Thyroid gland (tissue), 4 donors: ENCODE measurements at regions not wholly inside any gene's neighbourhood (a gene's known extent, or its start where the extent isn't known, plus 50 kb on each side); places are given as distances from the start of the nearest gene placed in this dataset.

Source experiments
- DNase-seq, 2 donors: peaks; one replicate each; pipeline ENCODE4 v3.0.0-alpha.2; 2019
- H3K27ac ChIP-seq, 3 donors: fragments of 200-600 bp; sonication (generic); 1 replicate in 2 of 3; 2 replicates in 1 of 3; pipeline ENCODE4 v1.5.1; 2016 to 2019; ENCODE audit warnings: mild to moderate bottlenecking in 1 of 3, moderate library complexity in 1 of 3
- H3K27me3 ChIP-seq: fragments of 200-600 bp; sonication (generic); one replicate; pipeline ENCODE4 v1.5.1; 2019
- H3K36me3 ChIP-seq, 2 donors: fragments of 200-600 bp; sonication (generic); one replicate each; pipeline ENCODE4 v1.5.1; 2016 to 2019
- H3K4me1 ChIP-seq, 2 donors: fragments of 200-600 bp; sonication (generic); one replicate each; pipeline ENCODE4 v1.5.1; 2017 to 2019
- H3K4me3 ChIP-seq, 3 donors: fragments of 200-600 bp; sonication (generic); replicated peaks in 1 of 3; 1 replicate in 2 of 3; 2 replicates in 1 of 3; pipeline ENCODE4 v1.5.1; 2016; ENCODE audit warnings: mild to moderate bottlenecking in 1 of 3
- H3K9me3 ChIP-seq: fragments of 200-600 bp; sonication (generic); one replicate; pipeline ENCODE4 v1.5.1; 2017
- POLR2A ChIP-seq, 2 donors: fragments of 450-650 bp; IDR thresholded peaks; one replicate each; pipeline ENCODE4 v1.6.1; 2017; ENCODE audit warnings: antibody characterized with exemption in 2 of 2, mild to moderate bottlenecking in 2 of 2, moderate library complexity in 1 of 2
- WGBS, 2 donors: methylation state at CpG; one replicate each; pipeline ENCODE4 v1.1.5; 2017; 5-methylcytosine and 5-hydroxymethylcytosine counted together
- intact Hi-C: fragments of 100-400 bp; cut with DNase I; formaldehyde crosslinking; loops from one replicate; pipeline ENCODE4 v1.15.1; 2023
- TF ChIP-seq, protein P1 (sequence below), 6 experiments: fragments of 200-600 bp in 3 of 6; fragments of 450-650 bp in 3 of 6; sonication (generic) in 3 of 6; IDR thresholded peaks; one replicate each; pipeline ENCODE4 v1.5.1; 2016 to 2019; ENCODE audit warnings: antibody characterized with exemption in 6 of 6, mild to moderate bottlenecking in 2 of 6, inconsistent platforms in 1 of 6, moderate library complexity in 1 of 6

DNA sequence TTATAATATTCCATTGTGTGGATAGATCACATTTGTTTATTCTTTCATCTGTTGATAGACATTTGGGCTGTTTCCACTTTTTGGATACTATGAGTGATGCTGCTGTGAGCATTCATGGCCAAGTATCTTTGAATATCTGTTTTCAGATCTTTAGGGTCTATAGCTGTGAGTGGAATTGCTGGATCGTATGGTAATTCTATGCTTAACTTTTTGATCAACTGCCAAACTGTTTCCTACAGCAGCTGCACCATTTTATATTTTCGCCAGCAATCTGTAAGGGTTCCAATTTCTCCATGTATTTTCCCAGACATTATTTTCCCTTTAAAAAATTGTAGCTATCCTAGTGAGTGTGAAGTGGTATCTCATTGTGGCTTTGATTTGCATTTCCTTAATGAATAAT lies 238.1 kb downstream of the AACS start:
- Histone ChIP-seq H3K36me3 (no peaks in the 10 kb centered on the region), H3K27ac (no peak overlapping the region), H3K27me3 (no peaks in the 10 kb centered on the region), H3K9me3 (no peaks in the 10 kb centered on the region), H3K4me3 (no peak overlapping the region), H3K4me1 (no peaks in the 10 kb centered on the region)
- intact Hi-C loops, result no loop called here
- 78 to 85% methylated on average over 2 of the region's 2 CpGs for WGBS, 2 donors
- no peak for DNase-seq
- TF ChIP-seq, protein P1, sequence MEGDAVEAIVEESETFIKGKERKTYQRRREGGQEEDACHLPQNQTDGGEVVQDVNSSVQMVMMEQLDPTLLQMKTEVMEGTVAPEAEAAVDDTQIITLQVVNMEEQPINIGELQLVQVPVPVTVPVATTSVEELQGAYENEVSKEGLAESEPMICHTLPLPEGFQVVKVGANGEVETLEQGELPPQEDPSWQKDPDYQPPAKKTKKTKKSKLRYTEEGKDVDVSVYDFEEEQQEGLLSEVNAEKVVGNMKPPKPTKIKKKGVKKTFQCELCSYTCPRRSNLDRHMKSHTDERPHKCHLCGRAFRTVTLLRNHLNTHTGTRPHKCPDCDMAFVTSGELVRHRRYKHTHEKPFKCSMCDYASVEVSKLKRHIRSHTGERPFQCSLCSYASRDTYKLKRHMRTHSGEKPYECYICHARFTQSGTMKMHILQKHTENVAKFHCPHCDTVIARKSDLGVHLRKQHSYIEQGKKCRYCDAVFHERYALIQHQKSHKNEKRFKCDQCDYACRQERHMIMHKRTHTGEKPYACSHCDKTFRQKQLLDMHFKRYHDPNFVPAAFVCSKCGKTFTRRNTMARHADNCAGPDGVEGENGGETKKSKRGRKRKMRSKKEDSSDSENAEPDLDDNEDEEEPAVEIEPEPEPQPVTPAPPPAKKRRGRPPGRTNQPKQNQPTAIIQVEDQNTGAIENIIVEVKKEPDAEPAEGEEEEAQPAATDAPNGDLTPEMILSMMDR (IDR thresholded peaks at IDR 0.05), result no peak
- TF ChIP-seq POLR2A (IDR thresholded peaks at IDR 0.05), result no peak

DNA sequence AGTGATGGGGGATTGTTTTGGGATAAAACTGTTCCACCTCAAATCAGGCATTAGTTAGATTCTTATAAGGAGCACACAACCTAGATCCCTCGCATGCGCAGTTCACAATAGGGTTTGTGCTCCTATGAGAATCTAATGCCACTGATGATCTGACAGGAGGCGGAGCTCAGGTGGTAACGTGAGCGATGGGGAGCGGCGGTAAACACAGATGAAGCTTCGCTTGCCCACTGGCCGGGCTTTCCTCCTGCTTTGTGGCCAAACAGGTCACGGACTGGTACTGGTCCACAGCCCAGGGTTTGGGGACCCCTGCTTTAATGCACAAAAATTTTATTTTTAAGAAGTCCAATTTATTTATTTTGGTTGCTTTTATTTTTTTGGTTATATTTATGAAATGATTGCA lies 238.8 kb downstream of the AACS start:
- no peak for DNase-seq
- intact Hi-C loops, result no loop called here
- no peak overlapping the region for H3K27ac ChIP-seq
- TF ChIP-seq POLR2A (IDR thresholded peaks at IDR 0.05), result no peak
- TF ChIP-seq, protein P1 (IDR thresholded peaks at IDR 0.05), result no peak
- no peaks in the 10 kb centered on the region for H3K4me1 ChIP-seq
- H3K27me3 ChIP-seq, result no peaks in the 10 kb centered on the region
- no peaks in the 10 kb centered on the region for H3K9me3 ChIP-seq
- H3K4me3 ChIP-seq, result no peak overlapping the region
- no peaks in the 10 kb centered on the region for H3K36me3 ChIP-seq
- WGBS, 2 donors, result 93 to 94% methylated on average over 10 of the region's 10 CpGs

DNA sequence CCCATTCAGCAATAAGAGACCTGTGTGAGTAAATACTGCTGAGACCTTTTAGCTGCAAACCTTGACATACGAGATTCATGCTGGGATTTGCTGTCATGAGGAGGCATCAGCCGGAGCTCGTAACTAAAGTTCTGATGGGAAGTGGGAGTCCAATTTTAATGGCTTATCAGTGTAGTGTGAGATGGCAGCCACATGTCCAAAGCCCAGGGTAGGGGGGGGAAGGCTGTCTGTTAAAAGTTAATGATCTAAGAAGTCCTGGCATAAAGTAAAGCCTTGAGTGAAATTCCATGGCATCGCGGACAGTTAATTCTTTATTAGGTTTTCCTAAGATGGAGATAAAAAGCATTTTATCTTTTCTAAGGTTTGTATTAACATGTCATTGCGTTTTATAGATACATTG lies 240.0 kb downstream of the AACS start:
- intact Hi-C loops, result no loop called here
- H3K36me3 ChIP-seq, result no peaks in the 10 kb centered on the region
- H3K4me3 ChIP-seq, result no peak overlapping the region
- H3K27ac ChIP-seq, result no peak overlapping the region
- H3K27me3 ChIP-seq, result no peaks in the 10 kb centered on the region
- H3K4me1 ChIP-seq, result no peaks in the 10 kb centered on the region
- WGBS, 2 donors, result 77 to 86% methylated on average over 6 of the region's 6 CpGs
- TF ChIP-seq POLR2A (IDR thresholded peaks at IDR 0.05), result no peak
- TF ChIP-seq, protein P1 (IDR thresholded peaks at IDR 0.05), result no peak
- H3K9me3 ChIP-seq, result no peaks in the 10 kb centered on the region
- DNase-seq, result no peak

DNA sequence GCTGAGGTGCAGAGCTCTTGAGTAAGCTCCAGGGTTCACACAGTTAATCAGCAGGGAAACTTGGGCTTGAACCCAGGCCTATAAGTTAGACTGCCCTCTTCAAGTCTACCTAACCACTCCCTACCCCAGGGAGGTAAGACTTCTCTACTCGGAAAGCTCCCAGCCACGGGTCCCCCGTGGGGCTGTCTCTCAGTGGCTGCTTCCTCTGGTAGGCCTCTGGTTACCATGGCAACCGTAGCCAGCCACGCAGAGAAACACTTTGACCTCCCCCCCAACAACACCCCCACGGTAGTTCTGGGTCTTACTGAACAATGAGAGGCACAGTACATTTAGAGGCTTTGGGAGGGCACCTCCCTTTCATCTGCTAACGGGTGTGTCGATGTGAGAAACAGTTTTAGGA lies 245.2 kb downstream of the AACS start:
- intact Hi-C loops, result no loop called here
- TF ChIP-seq, protein P1 (IDR thresholded peaks at IDR 0.05), result no peak
- TF ChIP-seq POLR2A (IDR thresholded peaks at IDR 0.05), result no peak
- WGBS, 2 donors, result 67 to 73% methylated on average over 8 of the region's 8 CpGs

DNA sequence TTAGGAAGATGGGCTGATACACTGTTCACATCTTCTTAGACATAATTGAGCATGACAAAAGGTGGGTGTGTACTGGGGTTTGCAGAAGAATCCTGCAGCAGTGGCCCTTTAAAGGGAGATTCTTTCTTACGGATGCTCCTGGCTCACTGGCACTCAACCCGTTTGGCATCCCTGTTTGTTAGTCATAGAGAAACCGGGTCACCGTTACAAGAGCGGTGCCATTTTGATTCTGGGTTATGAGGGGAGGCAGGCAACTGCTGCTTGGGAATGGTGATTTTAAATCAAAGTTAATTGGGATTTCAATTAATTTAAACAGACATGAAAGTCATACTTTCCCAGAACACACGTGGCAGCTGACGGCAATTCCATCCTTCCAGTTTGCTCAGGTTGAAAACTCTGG lies 245.8 kb downstream of the AACS start:
- WGBS, 2 donors, result 89% methylated on average over 7 of the region's 7 CpGs
- intact Hi-C loops, result no loop called here

More for the DNA sequence above, 245.2 kb downstream of the AACS start:
- Histone ChIP-seq H3K9me3 (no peaks in the 10 kb centered on the region), H3K4me1 (no peaks in the 10 kb centered on the region), H3K27ac (no peak overlapping the region), H3K4me3 (no peak overlapping the region), H3K27me3 (no peaks in the 10 kb centered on the region), H3K36me3 (no peaks in the 10 kb centered on the region)
- DNase-seq, result no peak

More for the DNA sequence above, 245.8 kb downstream of the AACS start:
- no peaks in the 10 kb centered on the region for H3K9me3 ChIP-seq
- TF ChIP-seq, protein P1 (IDR thresholded peaks at IDR 0.05), result no peak
- no peak for TF ChIP-seq POLR2A (IDR thresholded peaks at IDR 0.05)
- H3K27ac ChIP-seq, result no peak overlapping the region
- no peak overlapping the region for H3K4me3 ChIP-seq
- no peak for DNase-seq
- no peaks in the 10 kb centered on the region for H3K36me3 ChIP-seq
- H3K27me3 ChIP-seq, result no peaks in the 10 kb centered on the region
- H3K4me1 ChIP-seq, result no peaks in the 10 kb centered on the region
